PC-3 (cell line): ENCODE measurements at regions not wholly inside any gene's neighbourhood (a gene's known extent, or its start where the extent isn't known, plus 50 kb on each side); places are given as distances from the start of the nearest gene placed in this dataset.

Experiments
- CTCF ChIP-seq: fragments of 300-600 bp; sonication (generic); conservative IDR thresholded peaks from 2 replicates; pipeline ENCODE4 v1.5.1; 2017; ENCODE audit warnings: antibody characterized with exemption, low read depth, mild to moderate bottlenecking, low read length
- EZH2 ChIP-seq: fragments of 300-600 bp; sonication (generic); IDR thresholded peaks from one replicate; pipeline ENCODE4 v1.6.1; 2017; ENCODE audit warnings: antibody characterized with exemption, mild to moderate bottlenecking, low read length; ENCODE audit not compliant: unreplicated experiment
- EZH2phosphoT487 ChIP-seq: fragments of 300-600 bp; sonication (generic); IDR thresholded peaks from 2 replicates; pipeline ENCODE4 v1.6.1; 2018; ENCODE audit warnings: mild to moderate bottlenecking, antibody characterized with exemption, low read length, borderline replicate concordance

DNA sequence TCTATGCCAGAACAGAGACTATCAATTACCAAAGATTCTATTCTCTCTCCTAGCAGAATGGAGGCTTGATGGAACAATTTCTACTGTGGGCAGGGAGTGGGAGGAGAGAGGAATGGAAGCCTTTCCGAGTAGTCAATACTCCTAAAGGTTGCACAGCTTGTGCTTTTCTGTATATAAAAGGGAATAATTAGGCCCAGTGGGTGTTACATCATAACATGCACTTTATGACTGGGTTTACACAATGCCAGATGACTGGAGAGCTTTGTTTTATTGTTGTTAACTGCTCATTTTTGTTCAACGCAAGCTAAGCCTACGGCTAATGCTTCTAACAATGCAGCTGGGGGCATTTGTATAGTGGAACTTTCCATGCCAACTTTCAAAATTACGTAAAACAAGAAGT lies 2237.9 kb upstream of the RAG2 start:
- TF ChIP-seq CTCF = no peak
- TF ChIP-seq EZH2 = no peak
- no peak for TF ChIP-seq EZH2phosphoT487
